22Rv1 (cell line): ENCODE measurements at regions not wholly inside any gene's neighbourhood (a gene's known extent, or its start where the extent isn't known, plus 50 kb on each side); places are given as distances from the start of the nearest gene placed in this dataset.

Experiments used
- ZFX ChIP-seq: fragments of 450-650 bp; IDR thresholded peaks from 2 replicates; pipeline ENCODE4 v1.6.1; 2017; ENCODE audit warnings: antibody characterized with exemption, borderline replicate concordance
- TF ChIP-seq, protein P1 (sequence below): fragments of 450-650 bp; IDR thresholded peaks from 2 replicates; pipeline ENCODE4 v1.5.1; 2017; ENCODE audit warnings: mild to moderate bottlenecking

DNA sequence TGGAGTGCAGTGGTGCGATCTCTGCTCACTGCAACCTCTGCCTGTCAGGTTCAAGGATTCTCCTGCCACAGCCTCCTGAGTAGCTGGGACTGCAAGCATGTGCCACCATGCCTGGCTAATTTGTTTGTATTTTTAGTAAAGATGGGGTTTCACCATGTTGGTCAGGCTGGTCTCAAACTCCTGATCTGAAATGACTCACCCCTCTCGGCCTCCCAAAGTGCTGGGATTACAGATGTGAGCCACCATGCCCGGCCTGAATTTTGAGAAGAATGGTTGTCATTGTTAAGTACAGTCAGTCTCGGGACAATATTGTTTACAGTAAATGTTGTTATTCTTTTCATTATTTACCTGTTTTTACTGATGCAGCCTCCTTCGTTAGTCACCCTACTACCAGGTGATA lies 1226.2 kb upstream of the TENM3 start:
- TF ChIP-seq, protein P1, sequence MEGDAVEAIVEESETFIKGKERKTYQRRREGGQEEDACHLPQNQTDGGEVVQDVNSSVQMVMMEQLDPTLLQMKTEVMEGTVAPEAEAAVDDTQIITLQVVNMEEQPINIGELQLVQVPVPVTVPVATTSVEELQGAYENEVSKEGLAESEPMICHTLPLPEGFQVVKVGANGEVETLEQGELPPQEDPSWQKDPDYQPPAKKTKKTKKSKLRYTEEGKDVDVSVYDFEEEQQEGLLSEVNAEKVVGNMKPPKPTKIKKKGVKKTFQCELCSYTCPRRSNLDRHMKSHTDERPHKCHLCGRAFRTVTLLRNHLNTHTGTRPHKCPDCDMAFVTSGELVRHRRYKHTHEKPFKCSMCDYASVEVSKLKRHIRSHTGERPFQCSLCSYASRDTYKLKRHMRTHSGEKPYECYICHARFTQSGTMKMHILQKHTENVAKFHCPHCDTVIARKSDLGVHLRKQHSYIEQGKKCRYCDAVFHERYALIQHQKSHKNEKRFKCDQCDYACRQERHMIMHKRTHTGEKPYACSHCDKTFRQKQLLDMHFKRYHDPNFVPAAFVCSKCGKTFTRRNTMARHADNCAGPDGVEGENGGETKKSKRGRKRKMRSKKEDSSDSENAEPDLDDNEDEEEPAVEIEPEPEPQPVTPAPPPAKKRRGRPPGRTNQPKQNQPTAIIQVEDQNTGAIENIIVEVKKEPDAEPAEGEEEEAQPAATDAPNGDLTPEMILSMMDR, result no peak
- TF ChIP-seq ZFX, result no peak
